Upper lobe of left lung (tissue), 6 donors: ENCODE measurements at regions not wholly inside any gene's neighbourhood (a gene's known extent, or its start where the extent isn't known, plus 50 kb on each side); places are given as distances from the start of the nearest gene placed in this dataset.

Experiments
- ATAC-seq, 2 donors: fragments of 200-7000 bp; cut with Tn5 transposase; one replicate each; pipeline ENCODE4 v1.9.1; 2022; ENCODE audit warnings: mild to moderate bottlenecking in 2 of 2, moderate library complexity in 2 of 2; ENCODE audit not compliant: low FRiP score in 2 of 2
- DNase-seq, 2 donors: peaks; one replicate each; pipeline ENCODE4 v3.0.0-alpha.2; 2019 to 2020
- H3K27ac ChIP-seq, 4 donors: fragments of 200-600 bp; sonication (generic); one replicate each; pipeline ENCODE4 v1.5.1; 2016 to 2019
- H3K27me3 ChIP-seq, 4 donors: fragments of 200-600 bp; sonication (generic); one replicate each; pipeline ENCODE4 v1.5.1; 2017 to 2019
- H3K36me3 ChIP-seq, 4 donors: fragments of 200-600 bp; sonication (generic); one replicate each; pipeline ENCODE4 v1.5.1; 2016 to 2019
- H3K4me1 ChIP-seq, 4 donors: fragments of 200-600 bp; sonication (generic); one replicate each; pipeline ENCODE4 v1.5.1; 2018 to 2019
- H3K4me3 ChIP-seq, 4 donors: fragments of 200-600 bp; sonication (generic); one replicate each; pipeline ENCODE4 v1.5.1; 2017 to 2019; ENCODE audit warnings: mild to moderate bottlenecking in 2 of 4, moderate library complexity in 1 of 4
- H3K9me3 ChIP-seq, 4 donors: fragments of 200-600 bp; sonication (generic); one replicate each; pipeline ENCODE4 v1.5.1; 2018 to 2019
- EP300 ChIP-seq, 4 donors: sonication (generic); formaldehyde crosslinking; IDR thresholded peaks; one replicate each; pipeline ENCODE4 v1.5.1; 2017; ENCODE audit warnings: antibody characterized with exemption in 4 of 4, control low read depth in 2 of 4
- POLR2A ChIP-seq, 4 donors: fragments of 450-650 bp; IDR thresholded peaks; one replicate each; pipeline ENCODE4 v1.5.1; 2016 to 2017; ENCODE audit warnings: antibody characterized with exemption in 4 of 4, mild to moderate bottlenecking in 2 of 4
- POLR2AphosphoS5 ChIP-seq, 2 donors: sonication (generic); formaldehyde crosslinking; IDR thresholded peaks; one replicate each; pipeline ENCODE4 v1.5.1; 2017; ENCODE audit warnings: antibody characterized with exemption in 2 of 2
- WGBS, 2 donors: methylation state at CpG; one replicate each; pipeline ENCODE4 v1.1.5; 2017 to 2018; 5-methylcytosine and 5-hydroxymethylcytosine counted together
- TF ChIP-seq, protein P1 (sequence below), 6 experiments: fragments of 450-650 bp in 4 of 6; fragments of 200-600 bp in 2 of 6; sonication (generic) in 2 of 6; IDR thresholded peaks; one replicate each; pipeline ENCODE4 v1.5.1; 2016 to 2019; ENCODE audit warnings: antibody characterized with exemption in 6 of 6
- donor health status: DM: no; HTN: no; CAD: no; lungs with moderate emphysema.
- donor health status: DM: no; HTN: yes; CAD: no; lungs with severe emphysema.

DNA sequence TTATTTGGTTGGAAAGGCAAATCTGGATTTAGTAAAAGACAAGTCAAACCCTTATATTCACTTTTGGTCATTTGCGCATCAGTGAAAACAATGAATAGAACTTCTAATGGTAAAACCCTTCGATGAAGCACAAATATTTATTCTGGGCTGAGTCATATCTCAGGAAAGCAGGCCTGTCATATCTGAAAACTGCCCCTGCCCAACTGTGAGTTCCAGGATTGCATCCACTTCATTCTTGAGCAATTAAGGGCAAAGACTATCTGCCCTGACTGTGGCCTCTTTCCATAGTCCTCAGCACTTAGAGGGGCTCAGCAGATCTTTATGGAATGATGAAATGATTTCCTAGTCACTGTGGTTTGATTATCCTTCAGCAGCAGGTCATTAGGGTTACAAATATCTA is 795.2 kb upstream of the ID2 start:
- TF ChIP-seq, protein P1, sequence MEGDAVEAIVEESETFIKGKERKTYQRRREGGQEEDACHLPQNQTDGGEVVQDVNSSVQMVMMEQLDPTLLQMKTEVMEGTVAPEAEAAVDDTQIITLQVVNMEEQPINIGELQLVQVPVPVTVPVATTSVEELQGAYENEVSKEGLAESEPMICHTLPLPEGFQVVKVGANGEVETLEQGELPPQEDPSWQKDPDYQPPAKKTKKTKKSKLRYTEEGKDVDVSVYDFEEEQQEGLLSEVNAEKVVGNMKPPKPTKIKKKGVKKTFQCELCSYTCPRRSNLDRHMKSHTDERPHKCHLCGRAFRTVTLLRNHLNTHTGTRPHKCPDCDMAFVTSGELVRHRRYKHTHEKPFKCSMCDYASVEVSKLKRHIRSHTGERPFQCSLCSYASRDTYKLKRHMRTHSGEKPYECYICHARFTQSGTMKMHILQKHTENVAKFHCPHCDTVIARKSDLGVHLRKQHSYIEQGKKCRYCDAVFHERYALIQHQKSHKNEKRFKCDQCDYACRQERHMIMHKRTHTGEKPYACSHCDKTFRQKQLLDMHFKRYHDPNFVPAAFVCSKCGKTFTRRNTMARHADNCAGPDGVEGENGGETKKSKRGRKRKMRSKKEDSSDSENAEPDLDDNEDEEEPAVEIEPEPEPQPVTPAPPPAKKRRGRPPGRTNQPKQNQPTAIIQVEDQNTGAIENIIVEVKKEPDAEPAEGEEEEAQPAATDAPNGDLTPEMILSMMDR (IDR thresholded peaks at IDR 0.05): no peak
- no peak for TF ChIP-seq POLR2A (IDR thresholded peaks at IDR 0.05)
- no peak for TF ChIP-seq POLR2AphosphoS5 (IDR thresholded peaks at IDR 0.05)
- TF ChIP-seq EP300 (IDR thresholded peaks at IDR 0.05): no peak
- Histone ChIP-seq H3K36me3 (no peaks in the 10 kb centered on the region), H3K9me3 (no peaks in the 10 kb centered on the region), H3K4me1 (no peaks in the 10 kb centered on the region), H3K27ac (no peak overlapping the region), H3K27me3 (no peaks in the 10 kb centered on the region), H3K4me3 (no peak overlapping the region)
- ATAC-seq: no peak
- 64 to 77% methylated on average over 2 of the region's 2 CpGs for WGBS, 2 donors
- no peak for DNase-seq

DNA sequence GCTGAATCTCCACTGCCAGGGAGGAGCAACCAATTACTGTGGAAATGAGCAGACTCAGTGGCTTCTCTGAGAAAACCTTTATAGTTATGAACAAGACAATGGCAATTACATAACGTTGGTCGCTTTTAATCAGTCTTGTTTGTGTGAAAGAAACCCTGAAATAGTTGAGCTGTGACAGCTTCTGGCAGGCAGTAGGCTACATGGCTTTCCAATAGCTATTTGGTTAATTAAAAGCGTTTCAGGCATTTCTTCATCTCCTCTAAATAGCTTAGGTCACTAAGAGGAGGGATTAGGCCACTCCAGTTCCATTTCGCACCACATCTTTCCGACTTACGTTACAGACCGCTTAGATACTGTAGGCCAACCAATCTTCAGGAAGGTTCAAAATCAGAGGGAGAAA is 794.4 kb upstream of the ID2 start:
- TF ChIP-seq POLR2A (IDR thresholded peaks at IDR 0.05) (no peak), EP300 (IDR thresholded peaks at IDR 0.05) (no peak), POLR2AphosphoS5 (IDR thresholded peaks at IDR 0.05) (no peak)
- TF ChIP-seq, protein P1 (IDR thresholded peaks at IDR 0.05): no peak
- no peak for ATAC-seq

DNA sequence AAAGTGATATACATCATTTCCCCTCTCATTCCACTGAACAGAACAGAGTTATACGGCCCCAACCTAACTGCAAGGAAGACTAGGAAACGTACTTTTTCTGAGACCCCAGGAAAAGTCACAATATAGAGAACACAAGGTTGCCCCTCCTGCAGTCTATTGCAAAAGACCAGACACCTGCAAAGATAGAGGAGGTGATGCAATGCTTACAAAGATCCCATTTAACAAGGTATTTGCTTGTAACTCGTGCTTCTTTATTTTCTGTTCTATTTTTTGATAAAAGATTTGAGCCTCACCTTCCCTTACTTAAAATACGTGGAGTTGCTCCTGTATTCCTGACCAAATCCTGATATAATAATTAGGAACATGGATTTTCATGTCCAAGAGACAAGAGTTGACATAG is 793.0 kb upstream of the ID2 start:
- WGBS, 2 donors: 73 to 77% methylated on average over 4 of the region's 4 CpGs
- H3K36me3 ChIP-seq: no peaks in the 10 kb centered on the region
- H3K27me3 ChIP-seq: no peaks in the 10 kb centered on the region
- ATAC-seq (no peak), DNase-seq (no peak)
- H3K4me1 ChIP-seq: no peaks in the 10 kb centered on the region
- H3K9me3 ChIP-seq: no peaks in the 10 kb centered on the region
- no peak overlapping the region for H3K27ac ChIP-seq
- H3K4me3 ChIP-seq: no peak overlapping the region
- TF ChIP-seq EP300 (IDR thresholded peaks at IDR 0.05) (no peak), POLR2AphosphoS5 (IDR thresholded peaks at IDR 0.05) (no peak)
- TF ChIP-seq, protein P1 (IDR thresholded peaks at IDR 0.05): no peak

More for the DNA sequence above, 794.4 kb upstream of the ID2 start:
- H3K36me3 ChIP-seq: no peaks in the 10 kb centered on the region
- no peaks in the 10 kb centered on the region for H3K9me3 ChIP-seq
- WGBS, 2 donors: 92 to 93% methylated on average over 7 of the region's 7 CpGs
- no peak overlapping the region for H3K27ac ChIP-seq
- H3K4me1 ChIP-seq: no peaks in the 10 kb centered on the region
- no peak overlapping the region for H3K4me3 ChIP-seq
- H3K27me3 ChIP-seq: no peaks in the 10 kb centered on the region
- no peak for DNase-seq

DNA sequence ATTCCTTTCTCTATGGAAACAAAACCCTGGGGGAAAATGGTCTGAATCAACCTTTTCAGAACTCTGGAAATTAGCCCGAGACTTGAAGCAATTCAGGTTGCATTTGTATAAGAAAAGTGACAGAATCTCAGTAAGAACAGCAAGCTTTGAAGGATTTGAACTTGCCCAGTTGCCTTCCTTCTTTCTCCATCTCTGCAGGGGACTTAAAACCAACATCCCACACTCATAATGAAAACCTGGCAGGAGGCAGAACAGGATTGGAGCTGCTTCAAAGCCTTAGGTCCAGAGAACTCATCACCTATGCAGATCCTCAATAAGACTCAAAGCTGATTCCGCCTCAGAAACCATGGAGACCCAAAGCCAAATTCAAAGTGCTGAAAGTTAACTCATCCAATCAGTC is 790.5 kb upstream of the ID2 start:
- Histone ChIP-seq H3K27ac (no peak overlapping the region), H3K36me3 (no peaks in the 10 kb centered on the region), H3K9me3 (no peaks in the 10 kb centered on the region), H3K4me3 (no peak overlapping the region), H3K4me1 (no peaks in the 10 kb centered on the region), H3K27me3 (no peaks in the 10 kb centered on the region)
- TF ChIP-seq POLR2AphosphoS5 (IDR thresholded peaks at IDR 0.05): no peak
- TF ChIP-seq EP300 (IDR thresholded peaks at IDR 0.05): no peak
- no peak for TF ChIP-seq POLR2A (IDR thresholded peaks at IDR 0.05)
- TF ChIP-seq, protein P1 (IDR thresholded peaks at IDR 0.05): no peak
- ATAC-seq (no peak), DNase-seq (no peak)
- 92% methylated on average over 2 of the region's 2 CpGs for WGBS, 2 donors

DNA sequence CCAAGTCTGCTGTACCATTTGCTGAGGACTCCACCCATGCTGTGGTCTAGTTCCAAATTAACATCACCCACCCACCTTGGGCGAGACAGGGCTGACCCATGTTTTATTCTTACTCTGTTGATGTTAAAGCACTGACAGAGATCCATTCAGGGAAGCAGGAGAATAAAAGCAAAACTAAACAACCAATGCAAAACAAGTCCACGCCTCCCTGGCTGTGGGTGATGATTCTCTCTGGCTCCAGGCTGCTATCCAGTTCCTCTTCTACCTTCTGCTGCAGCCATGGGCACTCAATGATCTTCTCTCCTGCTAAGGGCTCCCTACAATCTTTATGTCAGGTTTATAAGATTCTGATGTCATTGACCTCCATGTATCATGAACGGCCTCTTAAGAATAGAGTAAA is 786.6 kb upstream of the ID2 start:
- ATAC-seq: no peak
- 79 to 81% methylated on average over 3 of the region's 3 CpGs for WGBS, 2 donors

More for the DNA sequence above, 786.6 kb upstream of the ID2 start:
- no peak for TF ChIP-seq POLR2AphosphoS5 (IDR thresholded peaks at IDR 0.05)
- no peaks in the 10 kb centered on the region for H3K27me3 ChIP-seq
- no peak overlapping the region for H3K27ac ChIP-seq
- no peak for DNase-seq
- H3K9me3 ChIP-seq: no peaks in the 10 kb centered on the region
- no peak overlapping the region for H3K4me3 ChIP-seq
- peaks cover 0 to 10% (median 0%) of the 10 kb centered on the region in 4 donors for H3K4me1 ChIP-seq
- no peaks in the 10 kb centered on the region for H3K36me3 ChIP-seq
